ENCODE measurements at regions not wholly inside any gene's neighbourhood (a gene's known extent, or its start where the extent isn't known, plus 50 kb on each side); places are given as distances from the start of the nearest gene placed in this dataset.
"Not testable (repeated sequence)": the region's sequence is repeated elsewhere in the genome, so short reads cannot be mapped to it uniquely, and the experiment has no call there.

GRCh38 chr5:18379189-18379588 lies 744.9 kb downstream of the TAF11L14 start:
- DNase-seq: no peak

DNA sequence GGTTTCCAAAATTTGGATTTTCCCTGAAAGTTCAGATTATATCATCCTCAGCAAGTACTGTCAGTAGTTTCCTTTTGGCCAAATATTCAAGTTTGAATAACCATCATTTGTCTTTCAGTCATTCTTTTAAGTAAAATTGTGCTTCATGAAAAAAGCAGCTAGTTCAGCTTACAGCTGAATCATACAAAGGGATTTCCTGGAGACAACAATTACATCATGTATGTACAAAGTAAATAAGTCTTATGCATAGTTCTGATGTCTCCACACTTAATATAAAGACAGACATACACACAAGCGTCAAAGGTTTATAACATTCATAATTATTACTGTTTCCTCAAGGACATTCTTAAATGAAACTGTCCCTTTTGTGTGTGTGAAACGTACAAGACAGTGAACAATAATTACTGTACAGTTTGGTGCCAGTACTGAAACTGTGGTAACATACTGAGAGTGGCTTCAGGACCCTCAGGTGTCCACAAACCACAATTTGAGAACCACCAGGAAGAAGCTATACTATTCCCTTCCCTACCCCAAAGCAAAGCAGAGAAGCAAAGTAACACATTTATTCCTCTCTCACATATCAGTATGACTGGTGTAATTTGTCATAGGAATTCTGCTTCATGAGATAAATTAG lies 746.6 kb downstream of the TAF11L14 start:
- no peak for DNase-seq

DNA sequence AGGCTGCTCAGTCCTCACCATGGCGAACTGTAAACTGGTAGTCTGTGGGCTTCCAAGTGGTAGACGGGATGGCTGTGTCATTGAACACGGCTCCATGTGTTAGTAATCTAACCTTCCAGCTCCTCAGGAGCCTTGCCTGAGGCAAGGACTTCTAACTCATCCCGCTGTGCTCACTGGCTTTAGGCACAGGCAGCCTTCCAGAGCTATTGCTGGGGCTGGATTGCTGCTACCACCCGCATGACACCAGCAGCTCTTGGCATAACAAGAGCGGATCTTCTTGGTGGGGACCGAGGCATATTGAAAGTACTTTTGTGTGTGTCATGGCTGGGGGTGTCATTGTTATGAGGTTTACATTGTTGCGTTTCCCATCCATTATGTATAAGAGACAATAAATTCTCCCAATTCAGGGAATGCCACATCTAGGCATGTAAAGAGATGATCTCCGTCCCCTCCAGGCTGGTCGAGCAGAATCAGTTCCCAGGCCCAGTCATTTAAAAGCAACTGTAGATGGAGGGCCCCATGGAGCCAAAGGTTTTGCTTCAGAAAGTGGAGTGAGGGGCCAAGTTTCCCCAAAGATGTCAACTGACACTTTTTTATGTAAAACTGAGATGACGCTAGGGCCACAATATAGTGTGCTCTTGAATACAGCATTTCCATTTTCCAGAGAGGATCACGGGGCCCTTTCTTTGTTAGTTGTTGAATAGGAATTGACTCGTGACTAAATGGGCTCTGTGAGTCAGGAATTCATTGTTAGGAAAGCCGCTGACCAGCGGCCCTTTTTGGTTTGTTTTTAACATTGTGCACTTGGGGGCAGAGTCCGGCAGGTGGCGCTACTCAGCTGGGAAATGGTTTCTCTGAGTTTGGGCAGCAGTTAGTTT lies 759.5 kb downstream of the TAF11L14 start:
- DNase-seq: peak; percentile 22

GRCh38 chr5:18394443-18394804 lies 760.2 kb downstream of the TAF11L14 start:
- no peak for DNase-seq

DNA sequence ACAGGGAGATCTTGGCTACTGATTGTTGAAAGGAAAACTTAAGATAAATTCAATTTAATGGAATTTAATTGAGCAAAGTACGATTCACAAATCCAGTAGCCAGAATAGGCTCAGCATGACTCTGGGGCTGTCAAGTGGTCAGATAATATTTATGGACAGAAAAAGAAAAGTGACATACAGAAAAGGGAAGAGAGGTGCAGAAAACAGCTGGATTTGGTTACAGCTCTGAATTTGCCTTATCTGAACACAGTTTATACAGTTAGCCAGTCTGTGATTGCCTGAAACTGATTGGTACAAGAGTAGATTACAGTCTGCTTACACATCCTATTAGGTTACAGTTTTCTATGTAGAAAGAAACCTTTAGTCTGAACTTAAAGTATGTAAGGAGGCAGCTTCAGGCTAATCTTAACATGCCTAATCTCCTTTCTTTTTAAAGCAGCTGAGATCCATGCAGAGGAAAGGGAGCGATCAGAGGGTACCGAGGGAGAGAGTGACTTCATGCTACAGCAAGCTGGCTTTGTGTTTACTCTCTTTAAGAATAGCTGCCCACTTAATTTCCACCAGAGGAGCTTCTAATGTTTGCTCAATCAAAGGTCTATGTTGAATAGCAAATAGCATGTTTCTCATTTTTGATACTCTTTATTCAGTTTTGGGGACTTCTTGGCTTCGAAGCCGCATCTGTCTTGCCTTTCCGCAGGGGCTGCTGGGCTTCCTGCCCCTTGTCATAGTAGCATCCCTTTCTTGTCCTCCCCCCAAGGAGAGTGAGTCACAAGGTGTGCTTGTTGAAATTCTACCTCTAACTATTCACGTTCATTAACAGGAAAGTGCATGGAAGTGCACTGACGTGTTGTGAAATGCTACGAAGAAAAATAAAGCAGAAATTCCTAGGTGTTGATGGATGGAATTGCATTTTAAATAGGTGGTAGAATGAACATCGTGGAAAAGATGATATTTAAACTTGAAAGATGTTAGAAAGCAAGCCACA lies 761.2 kb downstream of the TAF11L14 start:
- DNase-seq: no peak

DNA sequence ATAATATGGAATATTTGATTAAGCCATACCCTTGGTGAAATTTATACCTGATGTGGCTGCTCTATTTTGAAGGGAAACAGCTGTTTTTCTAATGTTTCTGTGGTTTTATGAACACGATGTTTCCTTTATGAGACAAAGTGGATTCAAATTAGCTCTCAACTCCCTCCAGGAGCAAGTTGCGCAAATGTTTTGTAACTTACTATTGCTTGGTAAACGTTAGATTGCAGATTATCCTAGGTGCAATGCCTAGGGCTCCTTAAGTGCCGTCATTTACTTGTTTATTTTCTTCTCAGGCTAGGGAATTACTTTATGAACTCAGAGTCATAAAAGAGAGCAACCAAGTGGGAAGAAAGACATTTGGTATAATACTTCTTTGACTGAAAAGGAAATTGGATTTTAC lies 763.1 kb downstream of the TAF11L14 start:
- DNase-seq: no peak

DNA sequence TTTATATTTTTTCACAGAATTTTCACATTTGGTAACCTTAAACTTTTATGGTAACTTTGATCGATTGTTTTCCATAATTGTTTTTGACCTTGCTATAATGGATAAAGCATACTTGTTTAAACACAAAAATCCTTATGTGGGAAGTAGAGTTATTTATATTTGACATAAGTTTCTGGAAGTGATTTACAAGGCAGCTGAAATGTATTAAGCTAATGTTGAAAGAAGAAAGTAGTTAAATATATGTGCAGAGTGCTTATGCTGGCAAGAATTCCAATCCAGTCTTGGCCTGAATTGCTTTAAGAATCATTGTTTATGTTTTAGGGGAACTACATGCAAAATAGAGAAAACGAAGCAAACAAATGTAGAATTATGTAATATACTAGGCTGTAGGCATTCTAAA lies 763.6 kb downstream of the TAF11L14 start:
- DNase-seq: no peak

DNA sequence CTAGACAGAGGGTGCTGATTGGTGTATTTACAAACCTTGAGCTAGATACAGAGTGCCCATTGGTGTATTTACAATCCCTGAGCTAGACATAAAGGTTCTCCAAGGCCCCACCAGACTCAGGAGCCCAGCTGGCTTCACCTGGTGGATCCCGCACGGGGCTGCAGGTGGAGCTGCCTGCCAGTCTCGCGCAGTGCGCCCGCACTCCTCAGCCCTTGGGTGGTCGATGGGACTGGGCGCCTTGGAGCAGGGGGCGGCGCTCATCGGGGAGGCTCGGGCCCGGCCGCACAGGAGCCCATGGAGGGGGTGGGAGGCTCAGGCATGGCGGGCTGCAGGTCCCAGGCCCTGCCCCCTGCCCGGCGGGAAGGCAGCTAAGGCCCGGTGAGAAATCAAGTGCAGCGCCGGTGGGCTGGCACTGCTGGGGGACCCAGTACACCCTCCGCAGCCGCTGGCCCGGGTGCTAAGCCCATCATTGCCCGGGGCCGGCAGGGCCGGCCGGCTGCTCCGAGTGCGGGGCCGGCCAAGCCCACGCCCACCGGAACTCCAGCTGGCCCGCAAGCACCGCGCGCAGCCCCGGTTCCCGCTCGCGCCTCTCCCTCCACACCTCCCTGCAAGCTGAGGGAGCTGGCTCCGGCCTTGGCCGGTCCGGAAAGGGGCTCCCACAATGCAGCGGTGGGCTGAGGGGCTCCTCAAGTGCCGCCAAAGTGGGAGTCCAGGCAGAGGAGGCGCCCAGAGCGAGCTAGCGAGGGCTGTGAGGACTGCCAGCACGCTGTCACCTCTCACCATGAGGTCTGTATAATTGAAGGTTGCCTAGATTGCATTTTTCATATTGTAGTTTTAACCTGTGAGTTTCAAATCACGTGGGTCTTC lies 765.4 kb downstream of the TAF11L14 start:
- not testable (repeated sequence) for DNase-seq

- DNase-seq: no peak
Measured at GRCh38 chr5:18403141-18403540, 768.9 kb downstream of the TAF11L14 start.

DNA sequence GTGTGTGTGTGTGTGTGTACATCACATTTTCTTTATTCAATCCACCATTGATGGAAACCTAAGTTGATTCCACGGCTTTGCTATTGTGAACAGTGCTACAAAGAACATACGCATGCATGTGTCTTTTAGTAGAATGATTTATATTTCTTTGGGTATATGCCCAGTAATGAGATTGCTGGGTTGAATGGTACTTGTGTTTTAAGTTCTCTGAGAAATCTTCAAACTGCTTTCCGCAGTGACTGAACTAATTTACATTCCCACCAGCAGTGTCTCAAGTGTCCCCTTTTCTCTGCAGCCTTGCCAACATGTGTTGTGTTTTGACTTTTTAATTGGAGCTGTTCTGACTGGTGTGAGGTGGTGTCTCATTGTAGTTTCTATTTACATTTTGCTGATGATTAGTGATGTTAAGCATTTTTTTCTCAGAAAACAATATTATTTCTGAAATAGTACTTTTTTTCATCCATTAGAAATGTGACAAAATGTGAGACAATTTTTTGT lies 769.7 kb downstream of the TAF11L14 start:
- no peak for DNase-seq

DNA sequence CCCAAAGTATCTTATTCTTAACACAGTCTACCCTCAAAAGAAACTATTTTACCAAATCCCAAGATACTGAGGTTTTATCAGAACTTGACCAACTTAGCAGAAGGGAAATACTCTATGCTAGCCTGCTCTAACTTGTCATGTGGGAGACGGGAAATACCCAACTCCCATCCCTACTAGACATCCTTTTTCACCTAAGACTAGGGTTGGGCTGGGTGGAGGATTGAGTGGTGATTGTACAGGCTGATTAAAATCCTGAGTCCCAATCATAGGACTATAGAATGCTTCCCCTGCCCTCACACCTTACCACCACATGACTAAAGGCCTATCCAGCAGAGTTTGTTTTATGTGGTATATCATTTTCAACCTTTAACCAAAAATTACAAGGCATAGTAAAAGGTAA lies 786.5 kb downstream of the TAF11L14 start:
- no peak for DNase-seq

- no peak for DNase-seq
Measured at GRCh38 chr5:18433336-18433735, 799.1 kb downstream of the TAF11L14 start.

DNA sequence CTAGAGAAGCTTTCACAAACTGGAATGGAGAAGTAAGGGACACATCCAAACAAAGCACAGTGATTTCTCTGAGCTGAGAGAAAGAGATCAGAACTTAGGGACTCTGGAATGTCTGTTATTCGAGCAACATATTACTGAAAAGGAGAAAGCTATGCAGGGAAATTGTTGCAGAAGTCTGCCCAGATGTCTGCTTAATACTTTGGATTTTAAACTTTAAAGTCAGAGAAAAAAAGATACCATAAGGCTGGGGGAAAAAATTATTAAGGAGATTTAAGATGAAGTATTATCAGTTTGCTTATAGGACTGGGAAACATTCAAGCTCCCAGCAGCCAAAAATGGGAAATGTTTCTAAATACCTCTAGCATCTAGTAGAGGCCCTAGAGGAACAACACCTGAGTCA lies 803.9 kb downstream of the TAF11L14 start:
- DNase-seq: no peak

DNA sequence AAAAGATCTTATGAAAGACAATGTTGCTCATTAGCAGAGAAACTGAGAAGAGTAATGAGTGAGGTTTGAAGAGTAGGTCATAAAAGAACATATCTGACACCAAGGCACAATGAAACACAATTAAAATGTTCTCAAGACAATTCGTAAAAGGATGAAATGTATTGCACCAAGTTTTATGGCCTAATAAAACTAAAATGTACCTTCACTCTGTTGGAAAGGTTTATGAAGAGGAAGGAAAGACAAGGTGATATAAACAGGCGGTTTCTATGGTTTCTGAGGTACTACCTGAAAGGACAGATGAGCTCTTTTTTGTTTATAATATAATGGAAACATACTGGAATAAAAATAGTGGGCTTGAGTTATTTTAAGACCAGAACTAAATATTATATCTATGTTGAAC lies 821.3 kb downstream of the TAF11L14 start:
- no peak for DNase-seq

- no peak for DNase-seq
Measured at GRCh38 chr5:18457255-18457654, 823.0 kb downstream of the TAF11L14 start.

DNA sequence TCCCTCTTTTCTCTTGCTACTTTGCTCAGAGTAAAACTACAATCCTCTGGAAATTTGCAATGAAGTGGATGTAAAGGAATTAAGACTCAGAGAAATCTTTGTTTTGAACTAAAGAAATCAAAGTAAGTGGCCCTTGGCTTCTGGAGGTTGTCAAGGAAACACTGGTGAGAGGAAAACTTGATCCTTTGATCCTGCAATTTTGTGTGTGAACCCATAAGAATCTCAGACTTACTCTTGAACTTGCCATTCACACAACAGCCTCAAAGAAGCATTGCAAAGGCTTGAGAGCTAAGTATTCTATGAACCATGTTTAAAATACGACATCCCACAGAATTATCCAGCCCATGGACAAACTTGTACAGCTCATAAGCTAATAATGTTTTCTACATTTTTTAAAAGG lies 827.5 kb downstream of the TAF11L14 start:
- no peak for DNase-seq

GRCh38 chr5:18465833-18466681 lies 831.8 kb downstream of the TAF11L14 start:
- peak; percentile 27 for DNase-seq

GRCh38 chr5:18466731-18467130 lies 832.5 kb downstream of the TAF11L14 start:
- DNase-seq: no peak

DNA sequence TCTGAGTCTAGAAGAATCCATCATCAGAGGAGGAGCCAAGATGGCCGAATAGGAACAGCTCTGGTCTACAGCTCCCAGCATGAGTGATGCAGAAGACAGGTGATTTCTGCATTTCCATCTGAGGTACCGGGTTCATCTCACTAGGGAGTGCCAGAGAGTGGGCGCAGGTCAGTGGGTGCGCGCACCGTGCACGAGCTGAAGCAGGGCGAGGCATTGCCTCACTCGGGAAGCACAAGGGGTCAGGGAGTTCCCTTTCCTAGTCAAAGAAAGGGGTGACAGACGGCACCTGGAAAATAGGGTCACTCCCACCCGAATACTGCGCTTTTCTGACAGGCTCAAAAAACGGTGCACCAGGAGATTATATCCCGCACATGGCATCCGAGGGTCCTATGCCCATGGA lies 837.5 kb downstream of the TAF11L14 start:
- DNase-seq: not testable (repeated sequence)

GRCh38 chr5:18483451-18483850 lies 849.2 kb downstream of the TAF11L14 start:
- no peak for DNase-seq

DNA sequence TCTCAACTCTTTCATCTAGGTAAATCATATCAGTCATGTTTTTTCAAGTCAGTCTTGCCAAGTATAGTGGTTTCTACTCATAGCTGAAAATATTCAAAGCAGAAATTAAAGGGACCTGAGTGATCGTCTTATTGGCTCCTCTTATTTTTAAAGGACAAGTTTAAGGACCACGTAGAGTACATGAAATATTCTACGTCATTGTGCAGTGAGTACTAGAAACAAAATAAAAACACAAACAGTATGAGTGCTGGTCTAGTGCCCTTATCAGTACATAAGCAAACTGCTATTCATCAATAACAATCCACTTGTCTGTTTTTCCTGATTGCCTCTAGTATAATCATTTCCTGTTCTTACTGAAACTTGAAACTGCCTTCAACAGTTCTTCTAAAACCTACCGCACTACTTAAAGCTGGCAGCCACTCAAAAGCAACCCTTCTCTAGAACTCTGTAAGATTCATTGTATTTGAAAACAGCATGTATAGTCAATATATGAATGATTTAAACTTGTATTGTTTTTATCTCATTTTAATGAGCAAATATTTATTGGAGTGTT lies 853.7 kb downstream of the TAF11L14 start:
- no peak for DNase-seq

Data from CD4-positive, alpha-beta T cell treated with Interleukin-17A for 1 hour (primary cell).